ENCODE measurements at regions not wholly inside any gene's neighbourhood (a gene's known extent, or its start where the extent isn't known, plus 50 kb on each side); places are given as distances from the start of the nearest gene placed in this dataset.

DNA sequence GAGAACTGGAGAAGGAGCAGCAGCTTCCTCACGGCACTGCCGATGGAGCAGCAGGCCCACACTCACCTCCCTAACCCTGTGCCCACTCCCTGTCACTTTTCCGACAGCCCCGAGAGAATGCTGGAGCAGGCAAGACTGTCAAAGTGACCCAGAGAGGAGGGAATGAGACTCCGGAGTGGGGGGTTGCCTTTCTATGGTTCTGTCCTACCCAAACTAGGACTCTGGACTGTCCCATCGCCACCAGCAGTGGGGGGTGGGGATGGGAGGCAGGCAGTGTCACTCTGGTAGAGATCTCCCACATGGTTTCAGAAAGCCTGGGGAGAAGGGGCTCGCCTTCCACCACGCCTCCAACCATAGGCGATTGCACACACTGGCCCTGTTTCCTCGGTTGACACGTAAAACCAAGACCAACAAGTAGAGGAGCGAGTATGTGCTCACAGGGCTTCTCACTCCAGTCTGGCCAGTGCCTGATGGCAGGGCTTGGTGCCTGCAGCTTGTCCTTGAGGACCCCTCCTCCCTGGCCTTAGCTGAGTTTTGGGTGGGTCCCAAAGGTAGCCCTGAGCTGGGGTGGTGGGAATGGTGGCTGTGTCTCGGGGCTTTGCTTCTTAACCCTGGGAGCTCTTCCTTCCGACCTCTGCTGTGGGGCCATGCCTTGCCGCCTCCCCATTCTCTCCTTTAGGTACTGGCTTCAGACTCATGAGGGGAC lies 148.5 kb downstream of the PTPN20 start:
- TF ChIP-seq CTCF (IDR thresholded peaks at IDR 0.05): no peak
- TF ChIP-seq POLR2A (IDR thresholded peaks at IDR 0.05): no peak
